Sigmoid colon (tissue), 6 donors: ENCODE measurements at regions not wholly inside any gene's neighbourhood (a gene's known extent, or its start where the extent isn't known, plus 50 kb on each side); places are given as distances from the start of the nearest gene placed in this dataset.

Experiments
- DNase-seq: peaks from one replicate; pipeline ENCODE4 v3.0.0-alpha.2; 2019
- H3K27ac ChIP-seq, 4 donors: fragments of 200-600 bp; sonication (generic); one replicate each; pipeline ENCODE4 v1.5.1; 2016 to 2019; ENCODE audit warnings: mild to moderate bottlenecking in 1 of 4
- H3K27me3 ChIP-seq, 3 donors: fragments of 200-600 bp; sonication (generic); one replicate each; pipeline ENCODE4 v1.5.1; 2019; ENCODE audit warnings: mild to moderate bottlenecking in 1 of 3
- H3K36me3 ChIP-seq, 4 donors: fragments of 200-600 bp; sonication (generic); one replicate each; pipeline ENCODE4 v1.5.1; 2016 to 2019
- H3K4me1 ChIP-seq, 4 donors: fragments of 200-600 bp; sonication (generic); one replicate each; pipeline ENCODE4 v1.5.1; 2017 to 2019
- H3K4me3 ChIP-seq, 4 donors: fragments of 200-600 bp; sonication (generic); one replicate each; pipeline ENCODE4 v1.5.1; 2017 to 2019; ENCODE audit warnings: mild to moderate bottlenecking in 2 of 4, moderate library complexity in 1 of 4
- H3K9me3 ChIP-seq, 4 donors: fragments of 200-600 bp in 3 of 4; sonication (generic) in 3 of 4; one replicate each; pipeline versions ENCODE4 v1.5.1 to v1.6.1; 2013 to 2019
- EP300 ChIP-seq, 4 donors: sonication (generic); formaldehyde crosslinking; IDR thresholded peaks; one replicate each; pipeline ENCODE4 v1.6.1; 2017; ENCODE audit warnings: antibody characterized with exemption in 4 of 4
- POLR2A ChIP-seq, 2 donors: fragments of 450-650 bp; IDR thresholded peaks; one replicate each; pipeline ENCODE4 v1.6.1; 2016; ENCODE audit warnings: antibody characterized with exemption in 2 of 2, mild to moderate bottlenecking in 2 of 2, moderate library complexity in 2 of 2
- POLR2AphosphoS5 ChIP-seq, 4 donors: sonication (generic); formaldehyde crosslinking; IDR thresholded peaks; one replicate each; pipeline ENCODE4 v1.6.1; 2017; ENCODE audit warnings: antibody characterized with exemption in 4 of 4
- WGBS, 2 donors: extraction: QIAGEN DNeasy Blood & Tissue Kit; methylation state at CpG; one replicate each; pipeline ENCODE4 v1.1.7; 2013; 5-methylcytosine and 5-hydroxymethylcytosine counted together
- intact Hi-C: fragments of 100-400 bp; cut with DNase I; formaldehyde crosslinking; loops from one replicate; pipeline ENCODE4 v1.15.1; 2023
- TF ChIP-seq, protein P1 (sequence below), 4 experiments: fragments of 450-650 bp in 3 of 4; fragments of 200-600 bp in 1 of 4; IDR thresholded peaks; one replicate each; pipeline ENCODE4 v1.5.1; 2016 to 2019; ENCODE audit warnings: antibody characterized with exemption in 4 of 4, mild to moderate bottlenecking in 3 of 4, moderate library complexity in 2 of 4
- donor health status: healthy with polysubstance abuse.
- donor health status: healthy.

DNA sequence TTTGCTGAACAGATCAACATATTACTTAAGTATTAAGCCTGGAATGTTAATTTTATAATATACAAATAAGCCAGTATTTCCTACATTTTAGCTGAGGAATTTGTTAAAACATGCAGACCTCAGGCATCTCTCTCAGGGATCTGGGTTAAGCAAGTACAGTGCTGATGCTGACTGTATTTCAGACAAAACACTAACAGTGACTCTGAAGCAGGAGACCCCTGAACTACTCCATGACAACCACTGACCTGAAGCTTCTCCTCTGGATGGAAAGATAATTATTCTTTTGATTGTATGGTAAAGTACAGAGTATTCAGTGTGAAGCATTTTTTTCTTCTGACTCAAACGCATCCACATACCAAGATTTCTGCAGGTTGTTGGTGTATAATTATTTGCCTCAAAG, 680.8 kb downstream of the LIG4 start:
- Histone ChIP-seq H3K36me3 (no peaks in the 10 kb centered on the region), H3K9me3 (no peaks in the 10 kb centered on the region), H3K4me1 (no peaks in the 10 kb centered on the region), H3K4me3 (no peak overlapping the region), H3K27ac (no peak overlapping the region), H3K27me3 (no peaks in the 10 kb centered on the region)
- no peak for DNase-seq
- intact Hi-C loops = no loop called here
- WGBS, 2 donors = 79 to 83% methylated on average over 1 of the region's 1 CpG
- no peak for TF ChIP-seq POLR2A (IDR thresholded peaks at IDR 0.05)
- TF ChIP-seq, protein P1, sequence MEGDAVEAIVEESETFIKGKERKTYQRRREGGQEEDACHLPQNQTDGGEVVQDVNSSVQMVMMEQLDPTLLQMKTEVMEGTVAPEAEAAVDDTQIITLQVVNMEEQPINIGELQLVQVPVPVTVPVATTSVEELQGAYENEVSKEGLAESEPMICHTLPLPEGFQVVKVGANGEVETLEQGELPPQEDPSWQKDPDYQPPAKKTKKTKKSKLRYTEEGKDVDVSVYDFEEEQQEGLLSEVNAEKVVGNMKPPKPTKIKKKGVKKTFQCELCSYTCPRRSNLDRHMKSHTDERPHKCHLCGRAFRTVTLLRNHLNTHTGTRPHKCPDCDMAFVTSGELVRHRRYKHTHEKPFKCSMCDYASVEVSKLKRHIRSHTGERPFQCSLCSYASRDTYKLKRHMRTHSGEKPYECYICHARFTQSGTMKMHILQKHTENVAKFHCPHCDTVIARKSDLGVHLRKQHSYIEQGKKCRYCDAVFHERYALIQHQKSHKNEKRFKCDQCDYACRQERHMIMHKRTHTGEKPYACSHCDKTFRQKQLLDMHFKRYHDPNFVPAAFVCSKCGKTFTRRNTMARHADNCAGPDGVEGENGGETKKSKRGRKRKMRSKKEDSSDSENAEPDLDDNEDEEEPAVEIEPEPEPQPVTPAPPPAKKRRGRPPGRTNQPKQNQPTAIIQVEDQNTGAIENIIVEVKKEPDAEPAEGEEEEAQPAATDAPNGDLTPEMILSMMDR (IDR thresholded peaks at IDR 0.05) = no peak
- no peak for TF ChIP-seq POLR2AphosphoS5 (IDR thresholded peaks at IDR 0.05)
- no peak for TF ChIP-seq EP300 (IDR thresholded peaks at IDR 0.05)

DNA sequence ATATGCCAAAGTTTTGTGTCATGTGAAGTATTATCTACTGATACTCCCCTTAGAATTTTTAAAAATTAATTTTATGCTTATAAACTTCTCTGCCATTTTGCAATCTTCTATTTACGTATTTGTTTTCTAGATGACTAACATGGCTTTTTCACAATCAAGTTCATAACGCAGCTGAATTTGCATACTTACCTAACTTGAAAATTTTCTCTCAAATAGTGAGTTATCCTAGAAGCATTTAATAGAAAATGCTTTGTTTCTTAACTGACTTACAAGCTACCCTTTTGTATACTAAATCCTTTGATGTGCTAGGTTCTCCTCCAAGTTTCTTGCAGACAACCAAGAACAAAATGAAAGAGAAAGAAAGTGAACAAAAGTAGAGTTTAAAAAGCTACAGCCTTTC, 683.5 kb downstream of the LIG4 start:
- intact Hi-C loops = no loop called here
- Histone ChIP-seq H3K36me3 (no peaks in the 10 kb centered on the region), H3K4me3 (no peak overlapping the region), H3K27me3 (no peaks in the 10 kb centered on the region), H3K4me1 (no peaks in the 10 kb centered on the region), H3K27ac (no peak overlapping the region), H3K9me3 (no peaks in the 10 kb centered on the region)
- no peak for TF ChIP-seq EP300 (IDR thresholded peaks at IDR 0.05)
- TF ChIP-seq, protein P1 (IDR thresholded peaks at IDR 0.05) = no peak
- no peak for TF ChIP-seq POLR2AphosphoS5 (IDR thresholded peaks at IDR 0.05)
- no peak for TF ChIP-seq POLR2A (IDR thresholded peaks at IDR 0.05)
- DNase-seq = no peak
- 75 to 89% methylated on average over 2 of the region's 2 CpGs for WGBS, 2 donors

DNA sequence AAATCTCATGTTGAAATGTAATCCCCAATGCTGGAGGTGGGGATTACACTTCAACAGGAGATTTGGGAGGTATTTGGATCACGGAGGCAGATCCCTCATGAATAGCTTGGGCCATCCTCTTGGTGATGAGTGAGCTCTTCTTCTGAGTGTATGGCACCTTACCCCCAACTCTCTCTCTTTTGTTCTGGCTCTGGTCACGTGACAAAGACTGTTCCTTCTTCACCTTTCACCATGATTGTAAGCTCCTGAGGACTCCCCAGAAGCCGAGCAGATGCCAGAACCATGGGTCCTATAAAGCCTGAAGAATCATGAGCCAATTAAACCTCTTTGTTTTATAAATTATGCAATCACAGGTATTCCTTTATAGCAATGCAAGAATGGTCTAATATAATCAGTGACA, 684.2 kb downstream of the LIG4 start:
- H3K27ac ChIP-seq = no peak overlapping the region
- H3K4me1 ChIP-seq = no peaks in the 10 kb centered on the region
- no peaks in the 10 kb centered on the region for H3K36me3 ChIP-seq
- no peak overlapping the region for H3K4me3 ChIP-seq
- intact Hi-C loops = no loop called here
- DNase-seq = no peak
- no peaks in the 10 kb centered on the region for H3K27me3 ChIP-seq
- 44 to 78% methylated on average over 3 of the region's 3 CpGs for WGBS, 2 donors
- no peaks in the 10 kb centered on the region for H3K9me3 ChIP-seq
- TF ChIP-seq, protein P1 (IDR thresholded peaks at IDR 0.05) = no peak
- TF ChIP-seq EP300 (IDR thresholded peaks at IDR 0.05) (no peak), POLR2A (IDR thresholded peaks at IDR 0.05) (no peak), POLR2AphosphoS5 (IDR thresholded peaks at IDR 0.05) (no peak)

DNA sequence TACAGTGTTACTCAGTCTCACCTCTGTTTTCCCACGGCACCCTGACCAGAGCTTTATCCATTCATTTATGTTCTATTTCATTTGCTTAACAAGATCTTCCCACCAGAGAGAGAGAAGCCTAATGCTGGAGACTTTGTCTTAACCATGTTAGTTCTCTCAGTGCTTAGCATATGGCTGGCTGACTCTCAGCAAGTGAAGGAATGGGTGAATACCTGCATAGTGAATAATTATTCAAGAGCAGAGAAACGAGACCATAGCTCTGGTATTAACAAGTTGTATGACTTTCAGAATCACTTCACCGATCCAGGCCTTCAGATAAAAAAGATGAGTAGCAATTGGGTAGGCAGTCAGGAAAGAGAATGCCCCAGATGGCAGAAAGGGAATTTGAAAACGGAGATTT, 686.3 kb downstream of the LIG4 start:
- DNase-seq = no peak
- Histone ChIP-seq H3K27me3 (no peaks in the 10 kb centered on the region), H3K36me3 (no peaks in the 10 kb centered on the region), H3K4me3 (no peak overlapping the region), H3K9me3 (no peaks in the 10 kb centered on the region), H3K4me1 (no peaks in the 10 kb centered on the region), H3K27ac (no peak overlapping the region)
- intact Hi-C loops = no loop called here
- WGBS, 2 donors = 58 to 68% methylated on average over 4 of the region's 4 CpGs
- TF ChIP-seq EP300 (IDR thresholded peaks at IDR 0.05) (no peak), POLR2AphosphoS5 (IDR thresholded peaks at IDR 0.05) (no peak), POLR2A (IDR thresholded peaks at IDR 0.05) (no peak)
- TF ChIP-seq, protein P1 (IDR thresholded peaks at IDR 0.05) = no peak

DNA sequence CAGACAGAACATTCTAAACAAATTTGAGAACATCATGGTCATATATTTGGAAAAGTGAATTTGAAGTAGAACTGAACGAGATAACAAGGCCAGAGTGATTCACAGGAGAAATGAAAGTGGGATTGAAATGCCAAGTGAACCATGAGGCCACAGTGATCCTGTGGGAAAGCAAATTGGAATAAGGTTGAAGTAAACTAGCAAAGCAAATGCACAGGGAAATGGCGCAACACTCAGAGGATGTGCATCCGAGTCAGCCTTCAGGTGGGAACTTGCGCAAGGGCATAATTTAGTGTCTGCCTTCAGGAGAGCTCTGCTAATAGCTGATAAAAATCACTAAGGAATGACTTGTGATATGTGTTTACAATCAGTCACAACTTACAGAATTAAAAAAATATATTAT, 696.6 kb downstream of the LIG4 start:
- TF ChIP-seq EP300 (IDR thresholded peaks at IDR 0.05) (no peak), POLR2AphosphoS5 (IDR thresholded peaks at IDR 0.05) (no peak), POLR2A (IDR thresholded peaks at IDR 0.05) (no peak)
- TF ChIP-seq, protein P1 (IDR thresholded peaks at IDR 0.05) = no peak
- 86 to 88% methylated on average over 4 of the region's 4 CpGs for WGBS, 2 donors

More for the DNA sequence above, 696.6 kb downstream of the LIG4 start:
- no peak for DNase-seq
- intact Hi-C loops = no loop called here
- no peaks in the 10 kb centered on the region for H3K4me1 ChIP-seq
- no peaks in the 10 kb centered on the region for H3K27me3 ChIP-seq
- H3K36me3 ChIP-seq = no peaks in the 10 kb centered on the region
- no peak overlapping the region for H3K4me3 ChIP-seq
- H3K9me3 ChIP-seq = no peaks in the 10 kb centered on the region
- no peak overlapping the region for H3K27ac ChIP-seq
